OCI-LY7 (cell line): ENCODE measurements at regions not wholly inside any gene's neighbourhood (a gene's known extent, or its start where the extent isn't known, plus 50 kb on each side); places are given as distances from the start of the nearest gene placed in this dataset.

Experiments
- CTCF ChIP-seq: fragments of 200-600 bp; sonication (generic); conservative IDR thresholded peaks from 2 replicates; pipeline ENCODE4 v1.5.1; 2014; ENCODE audit warnings: mild to moderate bottlenecking, antibody characterized with exemption, low read length, moderate library complexity, mixed read lengths
- EZH2phosphoT487 ChIP-seq: fragments of 200-600 bp; sonication (generic); IDR thresholded peaks from 2 replicates; pipeline ENCODE4 v1.6.1; 2018; ENCODE audit warnings: low read depth, borderline replicate concordance, mild to moderate bottlenecking, mixed run types, antibody characterized with exemption, low read length, moderate library complexity, mixed read lengths

DNA sequence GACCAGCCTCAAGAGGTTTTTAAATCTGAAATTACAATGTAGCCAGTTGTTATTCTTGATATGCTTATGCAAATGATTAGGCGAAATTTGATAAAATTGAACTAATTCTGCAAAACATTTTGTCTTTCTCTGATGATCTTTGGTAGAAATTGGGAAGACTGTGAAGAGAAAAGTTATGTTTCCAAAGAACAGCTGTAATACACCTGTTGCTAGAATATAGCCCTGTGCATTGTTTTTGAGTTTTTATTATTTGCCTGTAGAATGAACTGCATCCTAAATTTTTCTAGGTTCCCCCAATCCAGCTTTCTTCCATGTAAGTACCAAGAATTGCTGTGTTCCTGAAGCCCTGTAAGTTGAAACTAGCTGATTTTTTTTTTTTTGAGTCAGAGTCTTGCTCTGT is 81.5 kb upstream of the RHOU start:
- TF ChIP-seq CTCF (no peak), EZH2phosphoT487 (no peak)
